Osteoblast (primary cell): ENCODE measurements at regions not wholly inside any gene's neighbourhood (a gene's known extent, or its start where the extent isn't known, plus 50 kb on each side); places are given as distances from the start of the nearest gene placed in this dataset.

Experiments
- DNase-seq: peaks from one replicate; pipeline ENCODE4 v3.0.0; 2011; ENCODE audit warnings: low spot score, mixed read lengths; ENCODE audit not compliant: insufficient read length; ENCODE audit errors: missing footprints
- H2AFZ ChIP-seq: 2 replicates; pipeline ENCODE4 v1.6.0; 2011; ENCODE audit warnings: mild to moderate bottlenecking, low read length
- H3K27ac ChIP-seq: 2 replicates; pipeline ENCODE4 v1.5.1; 2011; ENCODE audit warnings: mild to moderate bottlenecking, low read depth, low read length, moderate library complexity
- H3K27me3 ChIP-seq: 2 replicates; pipeline ENCODE4 v1.6.0; 2012; ENCODE audit warnings: mild to moderate bottlenecking, control low read depth, inconsistent platforms, low read length, moderate library complexity; ENCODE audit not compliant: insufficient read depth
- H3K36me3 ChIP-seq: 2 replicates; pipeline ENCODE4 v1.5.1; 2011; ENCODE audit warnings: mild to moderate bottlenecking, low read length, control low read depth, moderate library complexity; ENCODE audit not compliant: insufficient read depth
- H3K4me1 ChIP-seq: 2 replicates; pipeline ENCODE4 v1.5.1; 2011; ENCODE audit warnings: mild to moderate bottlenecking, low read length, control low read depth, moderate library complexity; ENCODE audit not compliant: insufficient read depth
- H3K4me2 ChIP-seq: 2 replicates; pipeline ENCODE4 v1.6.0; 2011; ENCODE audit warnings: mild to moderate bottlenecking, low read length; ENCODE audit not compliant: insufficient read depth
- H3K4me3 ChIP-seq: fragments of 200-600 bp; sonication (generic); 3 replicates; pipeline ENCODE4 v1.5.1; 2012; ENCODE audit warnings: mild to moderate bottlenecking, low read length, inconsistent platforms; ENCODE audit not compliant: insufficient read depth
- H3K79me2 ChIP-seq: 2 replicates; pipeline ENCODE4 v1.6.0; 2012; ENCODE audit warnings: mild to moderate bottlenecking, low read length, control low read depth, inconsistent platforms; ENCODE audit not compliant: insufficient read depth
- H3K9me3 ChIP-seq: 2 replicates; pipeline ENCODE4 v1.5.1; 2011; ENCODE audit warnings: low read depth, low read length, control low read depth
- H4K20me1 ChIP-seq: 2 replicates; pipeline ENCODE4 v1.6.0; 2012; ENCODE audit warnings: mild to moderate bottlenecking, low read length, control low read depth; ENCODE audit not compliant: insufficient read depth
- TF ChIP-seq, protein P1 (sequence below): IDR thresholded peaks from 2 replicates; pipeline ENCODE4 v1.5.1; 2011; ENCODE audit warnings: mild to moderate bottlenecking, low read depth, low read length, moderate library complexity; ENCODE audit errors: extremely low read depth

GRCh38 chr14:51481643-51482042 is 170.1 kb upstream of the FRMD6 start:
- Histone ChIP-seq H3K79me2 (no peaks in the 10 kb centered on the region), H3K4me2 (no peak overlapping the region), H2AFZ (no peak overlapping the region), H4K20me1 (no peaks in the 10 kb centered on the region), H3K36me3 (no peaks in the 10 kb centered on the region), H3K4me1 (peaks cover 13% of the 10 kb centered on the region), H3K27ac (no peak overlapping the region), H3K4me3 (no peak overlapping the region), H3K27me3 (no peaks in the 10 kb centered on the region), H3K9me3 (no peaks in the 10 kb centered on the region)
- no peak for DNase-seq
- TF ChIP-seq, protein P1, sequence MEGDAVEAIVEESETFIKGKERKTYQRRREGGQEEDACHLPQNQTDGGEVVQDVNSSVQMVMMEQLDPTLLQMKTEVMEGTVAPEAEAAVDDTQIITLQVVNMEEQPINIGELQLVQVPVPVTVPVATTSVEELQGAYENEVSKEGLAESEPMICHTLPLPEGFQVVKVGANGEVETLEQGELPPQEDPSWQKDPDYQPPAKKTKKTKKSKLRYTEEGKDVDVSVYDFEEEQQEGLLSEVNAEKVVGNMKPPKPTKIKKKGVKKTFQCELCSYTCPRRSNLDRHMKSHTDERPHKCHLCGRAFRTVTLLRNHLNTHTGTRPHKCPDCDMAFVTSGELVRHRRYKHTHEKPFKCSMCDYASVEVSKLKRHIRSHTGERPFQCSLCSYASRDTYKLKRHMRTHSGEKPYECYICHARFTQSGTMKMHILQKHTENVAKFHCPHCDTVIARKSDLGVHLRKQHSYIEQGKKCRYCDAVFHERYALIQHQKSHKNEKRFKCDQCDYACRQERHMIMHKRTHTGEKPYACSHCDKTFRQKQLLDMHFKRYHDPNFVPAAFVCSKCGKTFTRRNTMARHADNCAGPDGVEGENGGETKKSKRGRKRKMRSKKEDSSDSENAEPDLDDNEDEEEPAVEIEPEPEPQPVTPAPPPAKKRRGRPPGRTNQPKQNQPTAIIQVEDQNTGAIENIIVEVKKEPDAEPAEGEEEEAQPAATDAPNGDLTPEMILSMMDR = no peak

- Histone ChIP-seq H3K79me2 (no peaks in the 10 kb centered on the region), H3K36me3 (no peaks in the 10 kb centered on the region), H4K20me1 (no peaks in the 10 kb centered on the region), H3K4me2 (no peak overlapping the region), H3K27ac (no peak overlapping the region), H3K4me1 (peaks cover 13% of the 10 kb centered on the region), H2AFZ (no peak overlapping the region), H3K27me3 (no peaks in the 10 kb centered on the region), H3K9me3 (no peaks in the 10 kb centered on the region), H3K4me3 (no peak overlapping the region)
- TF ChIP-seq, protein P1 = no peak
- DNase-seq = no peak
Measured at GRCh38 chr14:51482102-51482501, 169.6 kb upstream of the FRMD6 start.

- Histone ChIP-seq H4K20me1 (no peaks in the 10 kb centered on the region), H3K27me3 (no peaks in the 10 kb centered on the region), H3K9me3 (no peaks in the 10 kb centered on the region), H3K27ac (no peak overlapping the region), H3K4me2 (no peak overlapping the region), H2AFZ (no peak overlapping the region), H3K36me3 (no peaks in the 10 kb centered on the region), H3K79me2 (no peaks in the 10 kb centered on the region), H3K4me1 (peaks cover 13% of the 10 kb centered on the region), H3K4me3 (no peak overlapping the region)
- no peak for DNase-seq
- TF ChIP-seq, protein P1 = no peak
Measured at GRCh38 chr14:51484485-51484884, 167.2 kb upstream of the FRMD6 start.

DNA sequence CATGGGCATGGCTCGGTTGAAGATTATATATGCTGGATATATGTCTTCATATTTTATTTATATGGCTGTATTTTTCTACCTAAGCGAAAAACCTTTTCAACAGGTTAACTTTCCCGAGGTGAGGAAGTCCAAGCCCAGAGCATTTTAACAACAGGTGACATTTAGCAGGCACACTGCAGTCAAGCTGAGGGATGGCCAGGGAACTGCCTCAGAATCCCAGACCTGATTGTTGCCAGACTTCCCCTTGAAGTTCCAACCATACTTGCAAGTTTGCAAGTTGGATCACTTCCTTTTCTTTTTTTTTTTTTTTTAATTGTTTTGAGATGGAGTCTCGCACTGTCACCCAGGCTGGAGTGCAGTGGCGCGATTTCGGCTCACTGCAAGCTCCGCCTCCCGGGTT is 166.0 kb upstream of the FRMD6 start:
- no peaks in the 10 kb centered on the region for H3K9me3 ChIP-seq

More for the DNA sequence above, 166.0 kb upstream of the FRMD6 start:
- Histone ChIP-seq H3K79me2 (no peaks in the 10 kb centered on the region), H3K27ac (no peak overlapping the region), H3K4me2 (no peak overlapping the region), H3K4me3 (no peak overlapping the region), H4K20me1 (no peaks in the 10 kb centered on the region), H2AFZ (no peak overlapping the region), H3K4me1 (peaks cover 18% of the 10 kb centered on the region), H3K36me3 (no peaks in the 10 kb centered on the region), H3K27me3 (no peaks in the 10 kb centered on the region)
- no peak for DNase-seq
- TF ChIP-seq, protein P1 = no peak
